HG02884 (cell line): ENCODE measurements at regions not wholly inside any gene's neighbourhood (a gene's known extent, or its start where the extent isn't known, plus 50 kb on each side); places are given as distances from the start of the nearest gene placed in this dataset.
A peak's percentile ranks its signal among the peaks of the same experiment; 100 is the strongest.
"Not testable (repeated sequence)": the region's sequence is repeated elsewhere in the genome, so short reads cannot be mapped to it uniquely, and the experiment has no call there.

Experiments
- ATAC-seq: cut with Tn5 transposase; IDR thresholded peaks from one replicate; pipeline ENCODE4 v1.9.1; 2021; ENCODE audit warnings: mild to moderate bottlenecking, moderate library complexity; ENCODE audit not compliant: unreplicated experiment

- ATAC-seq = no peak
These were observed 249.2 kb upstream of the CCNH start for GRCh38 chr5:87661784-87662566.

- ATAC-seq = no peak
These were observed 240.5 kb upstream of the CCNH start for GRCh38 chr5:87653242-87653641.

GRCh38 chr5:87650284-87650683, 237.6 kb upstream of the CCNH start:
- ATAC-seq = no peak

GRCh38 chr5:87649455-87649854, 236.7 kb upstream of the CCNH start:
- ATAC-seq = no peak

GRCh38 chr5:87645224-87645623, 232.5 kb upstream of the CCNH start:
- ATAC-seq = no peak

- no peak for ATAC-seq
These were observed 228.2 kb upstream of the CCNH start for GRCh38 chr5:87640902-87641301.

- no peak for ATAC-seq
These were observed 214.6 kb upstream of the CCNH start for GRCh38 chr5:87627363-87627762.

- ATAC-seq = no peak
These were observed 195.7 kb upstream of the CCNH start for GRCh38 chr5:87608385-87608784.

- ATAC-seq = no peak
These were observed 192.9 kb upstream of the CCNH start for GRCh38 chr5:87605663-87606062.

GRCh38 chr5:87599778-87600177, 187.0 kb upstream of the CCNH start:
- no peak for ATAC-seq

GRCh38 chr5:87598460-87598859, 185.7 kb upstream of the CCNH start:
- ATAC-seq = no peak

- ATAC-seq = no peak
These were observed 181.8 kb upstream of the CCNH start for GRCh38 chr5:87594566-87594965.

- no peak for ATAC-seq
These were observed 176.9 kb upstream of the CCNH start for GRCh38 chr5:87589587-87589986.

GRCh38 chr5:87588316-87588715, 175.6 kb upstream of the CCNH start:
- ATAC-seq = no peak

GRCh38 chr5:87583704-87584103, 171.0 kb upstream of the CCNH start:
- ATAC-seq = not testable (repeated sequence)

GRCh38 chr5:87582149-87582548, 169.4 kb upstream of the CCNH start:
- ATAC-seq = no peak

- no peak for ATAC-seq
These were observed 168.9 kb upstream of the CCNH start for GRCh38 chr5:87581661-87582060.

- ATAC-seq = no peak
These were observed 166.9 kb upstream of the CCNH start for GRCh38 chr5:87579678-87580077.

GRCh38 chr5:87576867-87577266, 164.1 kb upstream of the CCNH start:
- ATAC-seq = no peak

GRCh38 chr5:87576306-87576705, 163.6 kb upstream of the CCNH start:
- ATAC-seq = not testable (repeated sequence)

- no peak for ATAC-seq
These were observed 161.4 kb upstream of the CCNH start for GRCh38 chr5:87574106-87574505.

GRCh38 chr5:87572611-87573010, 159.9 kb upstream of the CCNH start:
- ATAC-seq = no peak

- ATAC-seq = peak; percentile 46
These were observed 159.4 kb upstream of the CCNH start for GRCh38 chr5:87572090-87572489.
